GM12878 (cell line): ENCODE measurements at regions not wholly inside any gene's neighbourhood (a gene's known extent, or its start where the extent isn't known, plus 50 kb on each side); places are given as distances from the start of the nearest gene placed in this dataset.

Source experiments
- ATAC-seq: fragments of 200-7000 bp; cut with Tn5 transposase; 3 replicates; pipeline ENCODE4 v1.9.1; 2020; ENCODE audit warnings: mild to moderate bottlenecking, moderate library complexity
- BruUV-seq: library from RNA; stranded (reverse); fragments of 400-500 nt; replicated peaks from 2 replicates; lab custom pipeline; 2021; lab: Mats Ljungman, UMichigan
- CTCF ChIA-PET: fragments of 300-600 bp; sonication (Branson Sonifier 250); formaldehyde crosslinking; extraction: SDS; loops from one replicate; lab custom pipeline; 2021; ENCODE audit warnings: inconsistent platforms; lab: Yijun Ruan, JAX
- POLR2A ChIA-PET: fragments of 350-600 bp; formaldehyde crosslinking; extraction: SDS; loops from one replicate; lab custom pipeline; 2021; ENCODE audit warnings: inconsistent platforms; lab: Charles Lee
- RAD21 ChIA-PET: fragments of 300-600 bp; sonication (Branson Sonifier 250); formaldehyde crosslinking; loops from one replicate; lab custom pipeline; 2023; ENCODE audit warnings: antibody characterized with exemption; ENCODE audit not compliant: unreplicated experiment; lab: Charles Lee
- SMC1A ChIA-PET: fragments of 300-600 bp; sonication (Branson Sonifier 250); formaldehyde crosslinking; loops from one replicate; lab custom pipeline; 2023; ENCODE audit not compliant: unreplicated experiment, uncharacterized antibody; lab: Charles Lee
- DNase-seq: peaks from one replicate; pipeline ENCODE4 v3.0.0-alpha.2; 2011; ENCODE audit warnings: low read depth, low spot score
- FAIRE-seq: peaks from 3 replicates; lab custom pipeline; 2011; peaks lifted over from hg19 to GRCh38; lab: Jason Lieb, UNC
- H2AFZ ChIP-seq: 2 replicates; pipeline ENCODE4 v1.6.0; 2011; ENCODE audit warnings: low read depth, low read length, control low read depth; ENCODE audit not compliant: control insufficient read depth
- H3K27ac ChIP-seq: 2 replicates; pipeline ENCODE4 v1.5.1; 2011; ENCODE audit warnings: control low read depth; ENCODE audit not compliant: control insufficient read depth, insufficient read depth
- H3K27me3 ChIP-seq, 2 experiments: replicated peaks in 1 of 2; 2 replicates each; pipeline versions ENCODE4 v1.6.0 to v1.6.1; 2011; ENCODE audit warnings: low read length in 1 of 2; ENCODE audit not compliant: control insufficient read depth in 2 of 2, insufficient read depth in 2 of 2
- H3K36me3 ChIP-seq, 2 experiments: 2 replicates each; pipeline ENCODE4 v1.5.1; 2011; ENCODE audit warnings: low read length in 1 of 2; ENCODE audit not compliant: control insufficient read depth in 2 of 2, insufficient read depth in 2 of 2
- H3K4me1 ChIP-seq: 2 replicates; pipeline ENCODE4 v1.6.1; 2011; ENCODE audit warnings: mild to moderate bottlenecking, low read length, moderate library complexity, mixed read lengths; ENCODE audit not compliant: control insufficient read depth, insufficient read depth
- H3K4me2 ChIP-seq: 2 replicates; pipeline ENCODE4 v1.6.0; 2011; ENCODE audit warnings: control low read depth; ENCODE audit not compliant: control insufficient read depth, insufficient read depth
- H3K4me3 ChIP-seq: fragments of 200-600 bp; sonication (generic); 2 replicates; pipeline ENCODE4 v1.5.1; 2016
- H3K79me2 ChIP-seq: 2 replicates; pipeline ENCODE4 v1.6.0; 2011; ENCODE audit warnings: low read length; ENCODE audit not compliant: control insufficient read depth, insufficient read depth
- H3K9ac ChIP-seq: 2 replicates; pipeline ENCODE4 v1.8.0; 2011; ENCODE audit warnings: low read length, control low read depth, mixed read lengths; ENCODE audit not compliant: control insufficient read depth, insufficient read depth
- H3K9me3 ChIP-seq: replicated peaks from 3 replicates; pipeline ENCODE4 v1.5.1; 2011; ENCODE audit warnings: mild to moderate bottlenecking, low read length; ENCODE audit not compliant: control insufficient read depth, insufficient read depth
- H4K20me1 ChIP-seq: 2 replicates; pipeline ENCODE4 v1.6.0; 2011; ENCODE audit not compliant: control insufficient read depth, insufficient read depth
- CBX5 ChIP-seq: sonication (generic); IDR thresholded peaks from 2 replicates; pipeline ENCODE4 v1.6.1; 2016; ENCODE audit warnings: low read depth, moderate library complexity, mild to moderate bottlenecking, inconsistent platforms
- E4F1 ChIP-seq: fragments of 450-650 bp; IDR thresholded peaks from 2 replicates; pipeline ENCODE4 v1.6.1; 2018; ENCODE audit warnings: borderline replicate concordance, mild to moderate bottlenecking; ENCODE audit not compliant: partially characterized antibody
- GABPA ChIP-seq: IDR thresholded peaks from 2 replicates; pipeline ENCODE4 v1.6.1; 2014; ENCODE audit warnings: antibody characterized with exemption, low read depth, mild to moderate bottlenecking, inconsistent platforms
- MTA2 ChIP-seq: fragments of 450-650 bp; IDR thresholded peaks from 2 replicates; pipeline ENCODE4 v1.6.1; 2016; ENCODE audit warnings: low read depth, mild to moderate bottlenecking, moderate library complexity
- PAX8 ChIP-seq: fragments of 450-650 bp; IDR thresholded peaks from 2 replicates; pipeline ENCODE4 v1.6.1; 2017; ENCODE audit warnings: mild to moderate bottlenecking, moderate library complexity
- SIN3A ChIP-seq: IDR thresholded peaks from 2 replicates; pipeline ENCODE4 v1.6.1; 2012; ENCODE audit warnings: low read depth, low read length, improper control_type of control experiment
- STAT3 ChIP-seq: IDR thresholded peaks from 2 replicates; pipeline ENCODE4 v1.6.1; 2011; ENCODE audit warnings: low read depth, low read length, improper control_type of control experiment
- YY1 ChIP-seq: IDR thresholded peaks from 2 replicates; pipeline ENCODE4 v1.6.1; 2011; ENCODE audit warnings: low read depth, mild to moderate bottlenecking, low read length
- ZBED1 ChIP-seq: IDR thresholded peaks from 2 replicates; pipeline ENCODE4 v1.6.1; 2016; ENCODE audit warnings: borderline replicate concordance
- ZSCAN29 ChIP-seq: fragments of 450-650 bp; IDR thresholded peaks from 2 replicates; pipeline ENCODE4 v1.6.1; 2017; ENCODE audit warnings: mild to moderate bottlenecking, moderate library complexity
- WGBS: methylation state at CpG from one replicate; pipeline ENCODE4 v1.1.6; 2016; ENCODE audit warnings: low lambda C conversion rate; ENCODE audit not compliant: insufficient replicate concordance, insufficient coverage; ENCODE audit errors: missing lambda C conversion rate; 5-methylcytosine and 5-hydroxymethylcytosine counted together
- in situ Hi-C: fragments of 300-500 bp; cut with MboI; formaldehyde crosslinking; loops from 9 replicates; pipeline ENCODE4 v1.14.3; 2018; ENCODE audit warnings: mixed read lengths
- intact Hi-C: fragments of 100-400 bp; cut with micrococcal nuclease; formaldehyde crosslinking; loops from one replicate; pipeline ENCODE4 v1.14.2; 2022; ENCODE audit not compliant: unreplicated experiment
- TF ChIP-seq, protein P1 (sequence below): IDR thresholded peaks from 2 replicates; pipeline ENCODE4 v1.6.1; 2012; ENCODE audit warnings: improper control_type of control experiment, low read depth, low read length; ENCODE audit not compliant: insufficient replicate concordance
- TF ChIP-seq, protein P2 (sequence below): fragments of 150-350 bp; IDR thresholded peaks from 2 replicates; pipeline ENCODE4 v1.6.1; 2016; ENCODE audit warnings: low read depth, low read length

GRCh38 chr13:99908140-99908803 is 63.3 kb downstream of the ZIC5 start:
- H3K4me3 ChIP-seq: no peak overlapping the region
- no peak overlapping the region for H3K9ac ChIP-seq
- CTCF ChIA-PET: interaction anchor here (1.7 to 1.8 kb wide), 2 partner anchors 327 to 607 kb away, joined by 5 read pairs; no protein-coding TSS in a partner anchor
- DNase-seq (no peak), FAIRE-seq (no peak), ATAC-seq (no peak)
- H3K9me3 ChIP-seq: no peaks in the 10 kb centered on the region
- WGBS: 51% methylated on average over 5 of the region's 5 CpGs
- POLR2A ChIA-PET: no interaction called here
- in situ Hi-C loops: no loop called here
- H4K20me1 ChIP-seq: no peaks in the 10 kb centered on the region
- RAD21 ChIA-PET: interaction anchor here (0.7 to 1.1 kb wide), 2 partner anchors 327 to 607 kb away, joined by 3 to 5 read pairs; no protein-coding TSS in a partner anchor
- H3K27ac ChIP-seq: no peak overlapping the region
- TF ChIP-seq GABPA (no peak), E4F1 (no peak), ZBED1 (no peak), ZSCAN29 (no peak), CBX5 (no peak), SIN3A (no peak), YY1 (no peak), STAT3 (no peak), MTA2 (no peak), PAX8 (no peak)
- TF ChIP-seq, protein P1, sequence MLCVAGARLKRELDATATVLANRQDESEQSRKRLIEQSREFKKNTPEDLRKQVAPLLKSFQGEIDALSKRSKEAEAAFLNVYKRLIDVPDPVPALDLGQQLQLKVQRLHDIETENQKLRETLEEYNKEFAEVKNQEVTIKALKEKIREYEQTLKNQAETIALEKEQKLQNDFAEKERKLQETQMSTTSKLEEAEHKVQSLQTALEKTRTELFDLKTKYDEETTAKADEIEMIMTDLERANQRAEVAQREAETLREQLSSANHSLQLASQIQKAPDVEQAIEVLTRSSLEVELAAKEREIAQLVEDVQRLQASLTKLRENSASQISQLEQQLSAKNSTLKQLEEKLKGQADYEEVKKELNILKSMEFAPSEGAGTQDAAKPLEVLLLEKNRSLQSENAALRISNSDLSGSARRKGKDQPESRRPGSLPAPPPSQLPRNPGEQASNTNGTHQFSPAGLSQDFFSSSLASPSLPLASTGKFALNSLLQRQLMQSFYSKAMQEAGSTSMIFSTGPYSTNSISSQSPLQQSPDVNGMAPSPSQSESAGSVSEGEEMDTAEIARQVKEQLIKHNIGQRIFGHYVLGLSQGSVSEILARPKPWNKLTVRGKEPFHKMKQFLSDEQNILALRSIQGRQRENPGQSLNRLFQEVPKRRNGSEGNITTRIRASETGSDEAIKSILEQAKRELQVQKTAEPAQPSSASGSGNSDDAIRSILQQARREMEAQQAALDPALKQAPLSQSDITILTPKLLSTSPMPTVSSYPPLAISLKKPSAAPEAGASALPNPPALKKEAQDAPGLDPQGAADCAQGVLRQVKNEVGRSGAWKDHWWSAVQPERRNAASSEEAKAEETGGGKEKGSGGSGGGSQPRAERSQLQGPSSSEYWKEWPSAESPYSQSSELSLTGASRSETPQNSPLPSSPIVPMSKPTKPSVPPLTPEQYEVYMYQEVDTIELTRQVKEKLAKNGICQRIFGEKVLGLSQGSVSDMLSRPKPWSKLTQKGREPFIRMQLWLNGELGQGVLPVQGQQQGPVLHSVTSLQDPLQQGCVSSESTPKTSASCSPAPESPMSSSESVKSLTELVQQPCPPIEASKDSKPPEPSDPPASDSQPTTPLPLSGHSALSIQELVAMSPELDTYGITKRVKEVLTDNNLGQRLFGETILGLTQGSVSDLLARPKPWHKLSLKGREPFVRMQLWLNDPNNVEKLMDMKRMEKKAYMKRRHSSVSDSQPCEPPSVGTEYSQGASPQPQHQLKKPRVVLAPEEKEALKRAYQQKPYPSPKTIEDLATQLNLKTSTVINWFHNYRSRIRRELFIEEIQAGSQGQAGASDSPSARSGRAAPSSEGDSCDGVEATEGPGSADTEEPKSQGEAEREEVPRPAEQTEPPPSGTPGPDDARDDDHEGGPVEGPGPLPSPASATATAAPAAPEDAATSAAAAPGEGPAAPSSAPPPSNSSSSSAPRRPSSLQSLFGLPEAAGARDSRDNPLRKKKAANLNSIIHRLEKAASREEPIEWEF: no peak
- TF ChIP-seq, protein P2, sequence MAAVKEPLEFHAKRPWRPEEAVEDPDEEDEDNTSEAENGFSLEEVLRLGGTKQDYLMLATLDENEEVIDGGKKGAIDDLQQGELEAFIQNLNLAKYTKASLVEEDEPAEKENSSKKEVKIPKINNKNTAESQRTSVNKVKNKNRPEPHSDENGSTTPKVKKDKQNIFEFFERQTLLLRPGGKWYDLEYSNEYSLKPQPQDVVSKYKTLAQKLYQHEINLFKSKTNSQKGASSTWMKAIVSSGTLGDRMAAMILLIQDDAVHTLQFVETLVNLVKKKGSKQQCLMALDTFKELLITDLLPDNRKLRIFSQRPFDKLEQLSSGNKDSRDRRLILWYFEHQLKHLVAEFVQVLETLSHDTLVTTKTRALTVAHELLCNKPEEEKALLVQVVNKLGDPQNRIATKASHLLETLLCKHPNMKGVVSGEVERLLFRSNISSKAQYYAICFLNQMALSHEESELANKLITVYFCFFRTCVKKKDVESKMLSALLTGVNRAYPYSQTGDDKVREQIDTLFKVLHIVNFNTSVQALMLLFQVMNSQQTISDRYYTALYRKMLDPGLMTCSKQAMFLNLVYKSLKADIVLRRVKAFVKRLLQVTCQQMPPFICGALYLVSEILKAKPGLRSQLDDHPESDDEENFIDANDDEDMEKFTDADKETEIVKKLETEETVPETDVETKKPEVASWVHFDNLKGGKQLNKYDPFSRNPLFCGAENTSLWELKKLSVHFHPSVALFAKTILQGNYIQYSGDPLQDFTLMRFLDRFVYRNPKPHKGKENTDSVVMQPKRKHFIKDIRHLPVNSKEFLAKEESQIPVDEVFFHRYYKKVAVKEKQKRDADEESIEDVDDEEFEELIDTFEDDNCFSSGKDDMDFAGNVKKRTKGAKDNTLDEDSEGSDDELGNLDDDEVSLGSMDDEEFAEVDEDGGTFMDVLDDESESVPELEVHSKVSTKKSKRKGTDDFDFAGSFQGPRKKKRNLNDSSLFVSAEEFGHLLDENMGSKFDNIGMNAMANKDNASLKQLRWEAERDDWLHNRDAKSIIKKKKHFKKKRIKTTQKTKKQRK: no peak
- intact Hi-C loops: no loop called here
- H3K36me3 ChIP-seq: no peaks in the 10 kb centered on the region
- H3K4me2 ChIP-seq: no peak overlapping the region
- H3K79me2 ChIP-seq: no peaks in the 10 kb centered on the region
- no peaks in the 10 kb centered on the region for H3K4me1 ChIP-seq
- H3K27me3 ChIP-seq: peaks cover 0 to 3% of the 10 kb centered on the region in 2 experiments; a peak in 1 of 4 replicates
- H2AFZ ChIP-seq: no peak overlapping the region
- SMC1A ChIA-PET: interaction anchor here (1.1 kb wide), 2 partner anchors 10 to 17 kb away, joined by 3 read pairs; no protein-coding TSS in a partner anchor
- no TSS peak for BruUV-seq
